ENCODE measurements at regions not wholly inside any gene's neighbourhood (a gene's known extent, or its start where the extent isn't known, plus 50 kb on each side); places are given as distances from the start of the nearest gene placed in this dataset.

GRCh38 chr2:41540272-41540998 lies 507.4 kb upstream of the PKDCC start:
- no peak overlapping the region for H3K4me3 ChIP-seq (replicated peaks in 1 of 4; ENCODE audit: control extremely low read depth in 1 of 4, insufficient read depth in 1 of 4, low read depth in 3 of 4, low read length in 4 of 4)
- H3K9ac ChIP-seq (ENCODE audit: insufficient read depth, low read length): no peak overlapping the region

GRCh38 chr2:41543726-41544125 lies 504.1 kb upstream of the PKDCC start:
- Histone ChIP-seq H3K4me3 (replicated peaks in 1 of 4; ENCODE audit: control extremely low read depth in 1 of 4, insufficient read depth in 1 of 4, low read depth in 3 of 4, low read length in 4 of 4) (no peak overlapping the region), H3K27me3 (ENCODE audit: control insufficient read depth, insufficient read depth, low read length) (no peaks in the 10 kb centered on the region), H4K20me1 (ENCODE audit: control insufficient read depth, extremely low read depth, insufficient read depth, low read length) (no peaks in the 10 kb centered on the region), H3K9me3 (ENCODE audit: control insufficient read depth, insufficient read depth, low read depth, low read length) (no peaks in the 10 kb centered on the region), H2AFZ (ENCODE audit: low read length) (no peak overlapping the region), H3K4me2 (ENCODE audit: extremely low read depth, insufficient read depth, low read length) (no peak overlapping the region), H3K9ac (ENCODE audit: insufficient read depth, low read length) (no peak overlapping the region), H3K36me3 (ENCODE audit: control insufficient read depth, insufficient read depth, low read length) (no peaks in the 10 kb centered on the region), H3K4me1 (ENCODE audit: control insufficient read depth, extremely low read depth, insufficient read depth, low read length) (no peaks in the 10 kb centered on the region), H3K79me2 (ENCODE audit: control insufficient read depth, insufficient read depth, low read length) (no peaks in the 10 kb centered on the region), H3K27ac (ENCODE audit: insufficient read depth, low read length) (no peak overlapping the region)
- DNase-seq (ENCODE audit: low read depth in 2 of 2): no peak
- TF ChIP-seq CTCF (conservative IDR thresholded peaks at IDR 0.05 in 1 of 2, IDR thresholded peaks at IDR 0.05 in 1 of 2; ENCODE audit: low read depth in 1 of 2, low read length in 2 of 2): no peak
- TF ChIP-seq EZH2 (IDR thresholded peaks at IDR 0.05; ENCODE audit: low read length, missing control alignments): no peak

More at GRCh38 chr2:41540272-41540998, 507.4 kb upstream of the PKDCC start:
- H3K27me3 ChIP-seq (ENCODE audit: control insufficient read depth, insufficient read depth, low read length): no peaks in the 10 kb centered on the region
- DNase-seq (ENCODE audit: low read depth in 2 of 2): no peak
- H3K4me1 ChIP-seq (ENCODE audit: control insufficient read depth, extremely low read depth, insufficient read depth, low read length): no peaks in the 10 kb centered on the region
- no peaks in the 10 kb centered on the region for H4K20me1 ChIP-seq (ENCODE audit: control insufficient read depth, extremely low read depth, insufficient read depth, low read length)
- no peak overlapping the region for H3K27ac ChIP-seq (ENCODE audit: insufficient read depth, low read length)
- H2AFZ ChIP-seq (ENCODE audit: low read length): no peak overlapping the region
- H3K4me2 ChIP-seq (ENCODE audit: extremely low read depth, insufficient read depth, low read length): no peak overlapping the region
- no peaks in the 10 kb centered on the region for H3K36me3 ChIP-seq (ENCODE audit: control insufficient read depth, insufficient read depth, low read length)
- no peaks in the 10 kb centered on the region for H3K79me2 ChIP-seq (ENCODE audit: control insufficient read depth, insufficient read depth, low read length)
- no peak for TF ChIP-seq EZH2 (IDR thresholded peaks at IDR 0.05; ENCODE audit: low read length, missing control alignments)
- TF ChIP-seq CTCF (conservative IDR thresholded peaks at IDR 0.05 in 1 of 2, IDR thresholded peaks at IDR 0.05 in 1 of 2; ENCODE audit: low read depth in 1 of 2, low read length in 2 of 2): no peak
- H3K9me3 ChIP-seq (ENCODE audit: control insufficient read depth, insufficient read depth, low read depth, low read length): no peaks in the 10 kb centered on the region

- Histone ChIP-seq H3K4me2 (ENCODE audit: extremely low read depth, insufficient read depth, low read length) (no peak overlapping the region), H3K9ac (ENCODE audit: insufficient read depth, low read length) (no peak overlapping the region), H2AFZ (ENCODE audit: low read length) (no peak overlapping the region), H3K9me3 (ENCODE audit: control insufficient read depth, insufficient read depth, low read depth, low read length) (no peaks in the 10 kb centered on the region), H3K27ac (ENCODE audit: insufficient read depth, low read length) (no peak overlapping the region), H3K4me3 (replicated peaks in 1 of 4; ENCODE audit: control extremely low read depth in 1 of 4, insufficient read depth in 1 of 4, low read depth in 3 of 4, low read length in 4 of 4) (no peak overlapping the region), H3K4me1 (ENCODE audit: control insufficient read depth, extremely low read depth, insufficient read depth, low read length) (no peaks in the 10 kb centered on the region), H3K36me3 (ENCODE audit: control insufficient read depth, insufficient read depth, low read length) (no peaks in the 10 kb centered on the region), H3K79me2 (ENCODE audit: control insufficient read depth, insufficient read depth, low read length) (no peaks in the 10 kb centered on the region), H4K20me1 (ENCODE audit: control insufficient read depth, extremely low read depth, insufficient read depth, low read length) (no peaks in the 10 kb centered on the region), H3K27me3 (ENCODE audit: control insufficient read depth, insufficient read depth, low read length) (no peaks in the 10 kb centered on the region)
- no peak for DNase-seq (ENCODE audit: low read depth in 2 of 2)
- TF ChIP-seq CTCF (conservative IDR thresholded peaks at IDR 0.05 in 1 of 2, IDR thresholded peaks at IDR 0.05 in 1 of 2; ENCODE audit: low read depth in 1 of 2, low read length in 2 of 2): no peak
- TF ChIP-seq EZH2 (IDR thresholded peaks at IDR 0.05; ENCODE audit: low read length, missing control alignments): no peak
Measured at GRCh38 chr2:41544709-41545108, 503.1 kb upstream of the PKDCC start.

All from fibroblast of lung (primary cell).